Activated CD4-positive, alpha-beta T cell treated with anti-CD3 and anti-CD28 coated beads, Interleukin-2, amount 50 U/mL, for 48 hours (primary cell): ENCODE measurements at regions not wholly inside any gene's neighbourhood (a gene's known extent, or its start where the extent isn't known, plus 50 kb on each side); places are given as distances from the start of the nearest gene placed in this dataset.

ENCODE experiments used
- DNase-seq, 2 experiments: peaks; one replicate each; pipeline ENCODE4 v3.0.0-alpha.2; 2020

DNA sequence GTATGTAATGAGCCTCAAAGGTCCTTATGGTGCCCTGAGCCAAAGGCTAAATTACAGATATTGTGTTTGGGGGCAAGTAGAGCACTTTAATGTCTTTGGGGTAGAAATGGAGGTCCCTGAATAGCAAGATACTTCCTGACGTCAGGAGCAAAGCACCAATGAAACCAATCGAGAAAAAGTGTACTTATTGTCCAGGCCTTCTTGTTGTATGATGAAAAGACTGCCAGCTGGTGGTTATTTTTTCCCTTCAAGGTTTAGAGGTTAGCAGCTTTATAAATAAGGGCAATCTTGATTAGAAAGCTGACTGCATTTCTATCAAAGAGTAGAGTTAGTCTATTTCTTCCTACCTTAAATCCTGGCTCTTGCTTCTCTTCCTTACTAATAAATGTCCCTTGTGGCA is 76.1 kb upstream of the HSF2 start:
- DNase-seq: no peak

DNA sequence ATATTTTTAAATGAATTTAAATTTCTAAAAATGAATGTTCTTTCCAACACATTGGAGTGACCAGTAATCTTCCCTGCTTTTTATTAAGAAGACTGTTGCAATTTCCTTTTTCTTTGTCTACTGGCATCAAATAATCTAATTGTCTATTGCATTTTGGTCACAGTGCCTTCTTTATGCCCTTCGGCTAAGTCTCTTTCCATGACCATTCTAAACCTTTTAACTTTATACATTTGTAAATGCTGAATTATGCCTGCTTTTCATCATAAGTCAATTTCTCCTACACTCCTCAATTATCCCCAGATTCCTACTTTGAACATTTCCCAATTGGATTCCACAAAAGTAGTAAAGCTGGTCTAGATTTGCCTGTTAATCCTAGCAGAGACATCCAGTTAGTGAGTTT is 69.1 kb upstream of the HSF2 start:
- no peak for DNase-seq

DNA sequence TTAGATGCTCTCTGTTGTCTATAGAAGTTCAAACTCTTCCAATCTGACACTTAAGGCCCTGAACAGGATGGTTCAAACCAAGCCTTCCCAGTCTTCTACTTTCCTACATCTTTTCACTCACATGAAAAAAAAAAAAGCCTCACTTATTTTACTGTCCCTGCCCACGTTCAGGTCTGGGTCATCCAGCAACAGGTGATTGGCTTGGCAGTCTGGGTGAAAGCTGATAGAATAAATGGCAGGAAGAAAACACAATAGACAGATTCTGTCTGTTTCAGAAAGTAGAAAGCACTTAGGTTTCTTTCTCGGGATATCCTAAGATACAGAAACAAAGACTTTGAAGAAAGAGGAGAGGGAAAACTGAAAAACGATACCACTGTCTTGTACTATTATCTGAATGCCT is 61.8 kb upstream of the HSF2 start:
- no peak for DNase-seq

DNA sequence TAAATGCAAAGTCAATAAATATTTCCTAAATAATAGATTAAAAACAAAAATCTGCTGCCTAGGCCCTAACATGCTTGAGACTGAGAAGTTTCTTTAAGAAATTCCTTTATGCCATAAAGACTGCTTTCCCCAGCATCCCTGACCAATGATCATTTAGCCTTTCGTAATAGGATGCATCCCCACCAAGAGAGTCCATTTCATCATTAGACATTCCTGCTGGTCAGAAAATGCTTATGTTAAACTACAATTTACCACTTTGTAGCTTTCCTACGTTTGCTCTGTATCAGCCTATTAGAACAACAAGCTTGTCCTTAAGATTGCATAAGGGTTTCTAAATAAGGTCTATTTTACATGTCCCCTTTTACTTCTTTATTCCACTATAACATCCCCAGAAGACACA is 59.8 kb upstream of the HSF2 start:
- no peak for DNase-seq

DNA sequence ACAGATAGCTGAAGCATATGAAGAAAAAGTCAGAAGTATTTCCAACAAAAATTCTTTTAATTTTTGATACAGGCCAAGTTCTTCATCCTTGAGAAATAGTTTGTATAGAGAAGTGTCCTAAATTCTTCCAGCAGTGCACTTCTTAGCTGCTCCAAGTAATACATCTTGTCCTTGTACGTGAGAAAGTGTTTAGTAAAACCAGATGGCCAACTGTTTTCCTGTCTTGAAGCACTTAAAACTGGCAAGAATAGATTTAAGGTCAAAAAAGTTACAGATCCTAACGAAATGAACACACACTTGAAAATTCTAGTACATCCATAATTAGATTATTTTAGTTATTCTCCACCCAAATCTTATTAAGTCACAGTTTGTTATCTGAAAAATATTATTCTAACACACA is 52.2 kb upstream of the HSF2 start:
- no peak for DNase-seq

DNA sequence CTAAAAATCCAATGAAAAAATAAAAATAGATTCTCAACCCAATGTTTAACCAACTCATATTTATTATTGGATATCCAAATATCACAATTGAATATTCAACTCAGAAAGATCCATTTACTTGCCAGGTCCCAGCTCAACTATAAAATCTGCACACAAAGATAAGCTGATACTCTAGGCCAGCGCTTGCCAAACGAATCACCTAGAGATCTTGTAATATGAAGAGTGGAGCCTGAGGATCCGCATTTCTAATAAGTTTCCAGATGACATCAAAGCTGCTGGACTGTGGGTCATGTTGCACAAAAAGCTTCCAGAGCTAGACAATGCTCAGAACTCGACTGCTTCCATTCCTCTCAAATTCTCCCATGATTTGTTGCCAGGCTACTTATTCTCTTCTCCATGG is 51.7 kb upstream of the HSF2 start:
- no peak for DNase-seq
